HG02970 (cell line): ENCODE measurements at regions not wholly inside any gene's neighbourhood (a gene's known extent, or its start where the extent isn't known, plus 50 kb on each side); places are given as distances from the start of the nearest gene placed in this dataset.
A peak's percentile ranks its signal among the peaks of the same experiment; 100 is the strongest.

ENCODE experiments used
- ATAC-seq: cut with Tn5 transposase; IDR thresholded peaks from one replicate; pipeline ENCODE4 v1.9.1; 2021; ENCODE audit warnings: mild to moderate bottlenecking, moderate library complexity, moderate number of reproducible peaks; ENCODE audit not compliant: unreplicated experiment, low FRiP score

GRCh38 chr13:62060570-62060969, 644.9 kb upstream of the PCDH20 start:
- ATAC-seq = no peak

- no peak for ATAC-seq
Measured at GRCh38 chr13:62057286-62057685, 641.6 kb upstream of the PCDH20 start.

GRCh38 chr13:62049992-62050391, 634.3 kb upstream of the PCDH20 start:
- no peak for ATAC-seq

GRCh38 chr13:62046512-62046911, 630.9 kb upstream of the PCDH20 start:
- no peak for ATAC-seq

- no peak for ATAC-seq
Measured at GRCh38 chr13:62043600-62043999, 628.0 kb upstream of the PCDH20 start.

- no peak for ATAC-seq
Measured at GRCh38 chr13:62040806-62041205, 625.2 kb upstream of the PCDH20 start.

- no peak for ATAC-seq
Measured at GRCh38 chr13:62040078-62040477, 624.4 kb upstream of the PCDH20 start.

GRCh38 chr13:62038214-62038613, 622.6 kb upstream of the PCDH20 start:
- peak; percentile 69 for ATAC-seq

- no peak for ATAC-seq
Measured at GRCh38 chr13:62035981-62036380, 620.3 kb upstream of the PCDH20 start.

GRCh38 chr13:62033934-62034333, 618.3 kb upstream of the PCDH20 start:
- ATAC-seq = no peak

GRCh38 chr13:62022369-62022768, 606.7 kb upstream of the PCDH20 start:
- no peak for ATAC-seq

GRCh38 chr13:62019858-62020257, 604.2 kb upstream of the PCDH20 start:
- no peak for ATAC-seq

GRCh38 chr13:62014299-62014698, 598.6 kb upstream of the PCDH20 start:
- no peak for ATAC-seq

GRCh38 chr13:62003452-62003851, 587.8 kb upstream of the PCDH20 start:
- ATAC-seq = no peak

- no peak for ATAC-seq
Measured at GRCh38 chr13:61994174-61994573, 578.5 kb upstream of the PCDH20 start.

GRCh38 chr13:61989978-61990377, 574.3 kb upstream of the PCDH20 start:
- ATAC-seq = no peak

- no peak for ATAC-seq
Measured at GRCh38 chr13:61988810-61989209, 573.2 kb upstream of the PCDH20 start.

GRCh38 chr13:61975001-61975400, 559.4 kb upstream of the PCDH20 start:
- no peak for ATAC-seq

GRCh38 chr13:61965756-61966155, 550.1 kb upstream of the PCDH20 start:
- ATAC-seq = no peak

GRCh38 chr13:61960981-61961380, 545.3 kb upstream of the PCDH20 start:
- no peak for ATAC-seq

GRCh38 chr13:61954092-61954491, 538.4 kb upstream of the PCDH20 start:
- ATAC-seq = no peak

- no peak for ATAC-seq
Measured at GRCh38 chr13:61950828-61951227, 535.2 kb upstream of the PCDH20 start.

- ATAC-seq = no peak
Measured at GRCh38 chr13:61944329-61944929, 528.8 kb upstream of the PCDH20 start.
